IMR-90 (cell line): ENCODE measurements at regions not wholly inside any gene's neighbourhood (a gene's known extent, or its start where the extent isn't known, plus 50 kb on each side); places are given as distances from the start of the nearest gene placed in this dataset.

ENCODE experiments used
- ATAC-seq: fragments of 200-7000 bp; cut with Tn5 transposase; 2 replicates; pipeline ENCODE4 v1.9.1; 2020; ENCODE audit warnings: low read depth, mild to moderate bottlenecking, moderate library complexity
- BruUV-seq: library from RNA; stranded (reverse); fragments of 400-500 nt; replicated peaks from 2 replicates; lab custom pipeline; 2021; lab: Mats Ljungman, UMichigan
- CTCF ChIA-PET: fragments of 300-600 bp; formaldehyde crosslinking; extraction: SDS; loops from one replicate; lab custom pipeline; 2021; ENCODE audit warnings: antibody characterized with exemption; lab: Yijun Ruan, JAX
- POLR2A ChIA-PET: fragments of 300-600 bp; sonication (Branson Sonifier 250); formaldehyde crosslinking; loops from one replicate; lab custom pipeline; 2022; ENCODE audit warnings: antibody characterized with exemption; ENCODE audit not compliant: unreplicated experiment; lab: Charles Lee
- DNase-seq: peaks from one replicate; pipeline ENCODE4 v3.0.0; 2013
- H2AFZ ChIP-seq: replicated peaks from 2 replicates; pipeline ENCODE3; 2013; ENCODE audit warnings: low read length, mild to moderate bottlenecking; ENCODE audit not compliant: poor library complexity
- H2AK5ac ChIP-seq: 2 replicates; pipeline ENCODE4 v1.6.1; 2013; ENCODE audit warnings: low read depth, low read length, inconsistent platforms
- H2AK9ac ChIP-seq: replicated peaks from 2 replicates; pipeline ENCODE3; 2013; ENCODE audit warnings: mild to moderate bottlenecking, low read depth, low read length, moderate library complexity; ENCODE audit not compliant: poor library complexity
- H2BK120ac ChIP-seq: 2 replicates; pipeline ENCODE4 v1.6.1; 2013; ENCODE audit warnings: low read depth, low read length, inconsistent platforms
- H2BK15ac ChIP-seq: 3 replicates; pipeline ENCODE4 v1.6.1; 2013; ENCODE audit warnings: low read depth, low read length, inconsistent platforms
- H2BK20ac ChIP-seq: 2 replicates; pipeline ENCODE4 v1.6.1; 2013; ENCODE audit warnings: low read depth, mild to moderate bottlenecking, inconsistent platforms, low read length, moderate library complexity
- H2BK5ac ChIP-seq: 2 replicates; pipeline ENCODE4 v1.6.1; 2013; ENCODE audit warnings: mild to moderate bottlenecking, low read depth, low read length, inconsistent platforms; ENCODE audit not compliant: poor library complexity, severe bottlenecking
- H3K14ac ChIP-seq: replicated peaks from 2 replicates; pipeline ENCODE4 v1.6.1; 2013; ENCODE audit warnings: low read depth, low read length, inconsistent platforms
- H3K18ac ChIP-seq: 2 replicates; pipeline ENCODE4 v1.6.1; 2013; ENCODE audit warnings: low read depth, low read length, control low read depth
- H3K23ac ChIP-seq: 2 replicates; pipeline ENCODE4 v1.6.1; 2013; ENCODE audit warnings: low read depth, low read length, inconsistent platforms
- H3K27ac ChIP-seq: 2 replicates; pipeline ENCODE4 v1.5.1; 2013; ENCODE audit warnings: mild to moderate bottlenecking, control low read depth, low read length; ENCODE audit not compliant: insufficient read depth
- H3K27me3 ChIP-seq: 2 replicates; pipeline ENCODE4 v1.6.1; 2013; ENCODE audit warnings: low read length; ENCODE audit not compliant: control insufficient read depth, insufficient read depth
- H3K36me3 ChIP-seq: 2 replicates; pipeline ENCODE4 v1.6.1; 2013; ENCODE audit warnings: low read length, mixed read lengths; ENCODE audit not compliant: control insufficient read depth, insufficient read depth
- H3K4ac ChIP-seq: 2 replicates; pipeline ENCODE4 v1.6.1; 2013; ENCODE audit warnings: low read depth, low read length, inconsistent platforms
- H3K4me1 ChIP-seq: 2 replicates; pipeline ENCODE4 v1.6.1; 2013; ENCODE audit warnings: low read length, mixed read lengths; ENCODE audit not compliant: control insufficient read depth, insufficient read depth
- H3K4me2 ChIP-seq: 2 replicates; pipeline ENCODE4 v1.6.1; 2013; ENCODE audit warnings: low read depth, mild to moderate bottlenecking, control low read depth, low read length, moderate library complexity
- H3K4me3 ChIP-seq: 2 replicates; pipeline ENCODE4 v1.5.1; 2013; ENCODE audit warnings: low read depth, mild to moderate bottlenecking, control low read depth, low read length, moderate library complexity; ENCODE audit not compliant: insufficient read depth
- H3K56ac ChIP-seq: 2 replicates; pipeline ENCODE4 v1.6.1; 2013; ENCODE audit warnings: low read length, inconsistent platforms; ENCODE audit not compliant: insufficient read depth; ENCODE audit errors: extremely low read depth
- H3K79me1 ChIP-seq, 2 experiments: 2 replicates each; pipeline ENCODE4 v1.6.1; 2013; ENCODE audit warnings: low read length in 2 of 2, inconsistent platforms in 1 of 2, low read depth in 1 of 2
- H3K9ac ChIP-seq: 2 replicates; pipeline ENCODE4 v1.6.1; 2013; ENCODE audit warnings: low read depth, low read length, control low read depth
- H3K9me1 ChIP-seq: 2 replicates; pipeline ENCODE4 v1.6.1; 2013; ENCODE audit warnings: low read length, inconsistent platforms; ENCODE audit not compliant: insufficient read depth
- H3K9me3 ChIP-seq: 2 replicates; pipeline ENCODE4 v1.6.1; 2013; ENCODE audit warnings: low read length; ENCODE audit not compliant: control insufficient read depth, insufficient read depth
- H4K20me1 ChIP-seq: 2 replicates; pipeline ENCODE4 v1.6.1; 2013; ENCODE audit warnings: low read length, inconsistent platforms; ENCODE audit not compliant: insufficient read depth
- H4K5ac ChIP-seq: 2 replicates; pipeline ENCODE4 v1.6.1; 2013; ENCODE audit warnings: mild to moderate bottlenecking, low read depth, low read length, control low read depth
- H4K8ac ChIP-seq, 2 experiments: 2 replicates each; pipeline ENCODE4 v1.6.1; 2013; ENCODE audit warnings: low read depth in 2 of 2, low read length in 2 of 2, control low read depth in 1 of 2, inconsistent platforms in 1 of 2
- H4K91ac ChIP-seq: 2 replicates; pipeline ENCODE4 v1.6.1; 2013; ENCODE audit warnings: low read depth, low read length, inconsistent platforms; ENCODE audit not compliant: insufficient read depth
- CEBPB ChIP-seq: IDR thresholded peaks from 2 replicates; pipeline ENCODE4 v1.6.1; 2012; ENCODE audit warnings: low read depth, low read length, improper control_type of control experiment
- RFX5 ChIP-seq: IDR thresholded peaks from 2 replicates; pipeline ENCODE4 v1.8.0; 2012; ENCODE audit warnings: low read depth, mild to moderate bottlenecking, low read length, moderate library complexity
- WGBS, 2 experiments: methylation state at CpG; one replicate each; pipeline versions ENCODE4 v1.1.5 to v1.1.7; 2013; ENCODE audit warnings: missing lambda C conversion rate in 2 of 2; ENCODE audit not compliant: insufficient read length in 1 of 2; ENCODE audit errors: extremely low coverage in 2 of 2; 5-methylcytosine and 5-hydroxymethylcytosine counted together
- dilution Hi-C: fragments of 300-500 bp; cut with HindIII; formaldehyde crosslinking; loops from one replicate; pipeline ENCODE4 v1.14.3; 2018; ENCODE audit warnings: low sequenced_read_pairs; ENCODE audit not compliant: unreplicated experiment
- in situ Hi-C: fragments of 300-500 bp; cut with MboI; formaldehyde crosslinking; loops from 3 replicates; pipeline ENCODE4 v1.14.3; 2019; ENCODE audit warnings: low sequenced_read_pairs, inconsistent platforms, mixed read lengths
- intact Hi-C: fragments of 100-400 bp; cut with micrococcal nuclease; formaldehyde crosslinking; loops from 2 replicates; pipeline ENCODE4 v1.10.0; 2022

- Histone ChIP-seq H4K5ac (no peak overlapping the region), H4K91ac (no peak overlapping the region), H4K8ac (no peak overlapping the region), H4K20me1 (no peaks in the 10 kb centered on the region), H3K36me3 (no peaks in the 10 kb centered on the region), H3K4me2 (no peak overlapping the region), H2AK9ac (no peak overlapping the region), H2AK5ac (no peak overlapping the region), H3K23ac (no peak overlapping the region), H3K4ac (no peak overlapping the region), H2AFZ (no peak overlapping the region), H3K56ac (no peak overlapping the region), H3K4me3 (no peak overlapping the region), H3K9me1 (no peaks in the 10 kb centered on the region), H2BK20ac (no peak overlapping the region), H3K79me1 (no peaks in the 10 kb centered on the region), H2BK120ac (no peak overlapping the region), H2BK5ac (no peak overlapping the region), H3K27ac (no peak overlapping the region), H3K27me3 (no peaks in the 10 kb centered on the region), H3K4me1 (peaks cover 12% of the 10 kb centered on the region), H3K9ac (no peak overlapping the region), H2BK15ac (no peak overlapping the region), H3K18ac (no peak overlapping the region), H3K14ac (no peak overlapping the region), H3K9me3 (no peaks in the 10 kb centered on the region)
- no CpG with 5 or more reads among the region's 3 CpGs for WGBS, 2 experiments
- no peak for ATAC-seq
- POLR2A ChIA-PET: no interaction called here
- CTCF ChIA-PET: no interaction called here
- DNase-seq: peak; percentile 60
- dilution Hi-C loops (no loop called here), in situ Hi-C loops (no loop called here), intact Hi-C loops (no loop called here)
- TF ChIP-seq RFX5 (no peak), CEBPB (peak; percentile 92)
- no TSS peak for BruUV-seq
These were observed 117.7 kb downstream of the USP22 start for GRCh38 chr17:20925091-20925490.
